NT2/D1 (cell line): ENCODE measurements at regions not wholly inside any gene's neighbourhood (a gene's known extent, or its start where the extent isn't known, plus 50 kb on each side); places are given as distances from the start of the nearest gene placed in this dataset.

Source experiments
- YY1 ChIP-seq: IDR thresholded peaks from 2 replicates; pipeline ENCODE4 v1.6.1; 2011; ENCODE audit not compliant: insufficient read length, insufficient read depth
- ZNF274 ChIP-seq: IDR thresholded peaks from 2 replicates; pipeline ENCODE4 v1.6.1; 2011; ENCODE audit warnings: mild to moderate bottlenecking, low read depth, low read length

DNA sequence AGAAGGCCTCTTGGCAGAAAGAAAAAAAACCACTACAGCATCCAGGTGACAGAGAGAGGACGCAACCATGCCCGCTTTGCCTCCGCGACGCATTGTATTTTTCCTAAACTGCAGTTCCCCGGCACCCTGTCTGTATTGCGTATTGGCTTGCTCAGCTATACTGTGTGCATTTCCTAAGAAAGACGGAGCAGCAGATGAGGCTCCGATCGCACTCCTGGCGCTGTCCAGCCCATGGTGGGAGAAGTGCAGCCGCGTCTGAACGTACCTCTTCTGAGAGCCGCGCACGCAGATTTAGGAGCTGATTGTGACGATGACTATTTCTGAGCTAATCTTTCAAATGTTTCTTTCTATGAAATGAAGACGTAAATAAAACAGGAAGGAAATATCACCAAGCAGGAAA lies 366.5 kb downstream of the IRX1 start:
- TF ChIP-seq YY1 (no peak), ZNF274 (no peak)
